ENCODE measurements at regions not wholly inside any gene's neighbourhood (a gene's known extent, or its start where the extent isn't known, plus 50 kb on each side); places are given as distances from the start of the nearest gene placed in this dataset.

DNA sequence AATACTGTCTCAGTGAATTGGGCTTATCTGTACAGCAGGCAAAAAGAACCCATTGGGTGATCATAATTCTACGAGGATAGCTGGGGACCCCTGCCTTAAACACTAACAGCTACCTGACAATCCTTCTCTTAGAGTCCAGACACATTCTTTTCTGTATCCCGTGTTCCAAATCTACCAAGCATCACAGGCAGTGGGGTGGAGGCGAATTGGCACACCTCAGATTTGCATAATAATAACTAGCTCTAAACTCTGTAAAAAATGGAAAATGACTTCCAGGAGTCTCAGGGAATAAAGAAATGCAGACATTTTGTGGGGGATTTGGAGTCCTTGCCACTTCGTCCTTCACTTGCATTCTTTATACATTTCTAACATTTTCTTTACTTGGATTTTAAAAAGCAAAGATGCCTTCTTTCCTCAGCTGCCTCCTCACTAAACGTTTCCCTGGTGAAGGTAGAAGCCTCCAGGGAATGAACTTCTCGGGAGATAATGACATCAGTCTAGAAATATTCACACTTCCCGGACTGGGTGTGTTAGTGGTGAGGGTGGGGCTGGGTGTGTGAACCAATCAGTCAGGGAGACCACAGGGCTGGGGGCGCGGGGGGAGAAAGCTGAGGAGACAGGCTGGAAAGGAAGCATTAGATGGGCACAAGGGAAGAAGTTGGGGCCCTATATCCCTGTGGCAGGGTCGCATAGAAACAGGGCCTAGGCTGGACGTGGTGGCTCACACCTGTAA lies 59.1 kb upstream of the BOD1L2 start:
- ChIA-PET CTCF (no interaction called here), POLR2A (no interaction called here)
- no peak for DNase-seq (ENCODE audit: extremely low spot score)
- TF ChIP-seq ELF4 (IDR thresholded peaks at IDR 0.05) (no peak), CTBP1 (IDR thresholded peaks at IDR 0.05; ENCODE audit: borderline replicate concordance) (no peak), FOXK2 (IDR thresholded peaks at IDR 0.05) (no peak), SP1 (IDR thresholded peaks at IDR 0.05) (no peak), ARNT (IDR thresholded peaks at IDR 0.05) (no peak), TARDBP (IDR thresholded peaks at IDR 0.05) (no peak), FOXA1 (IDR thresholded peaks at IDR 0.05) (no peak), BHLHE40 (IDR thresholded peaks at IDR 0.05; ENCODE audit: borderline replicate concordance) (no peak), FOXM1 (IDR thresholded peaks at IDR 0.05; ENCODE audit: borderline replicate concordance) (no peak), NFRKB (IDR thresholded peaks at IDR 0.05) (no peak), HDGF (IDR thresholded peaks at IDR 0.05; ENCODE audit: borderline replicate concordance) (no peak), L3MBTL2 (conservative IDR thresholded peaks at IDR 0.05) (no peak), ZNF384 (IDR thresholded peaks at IDR 0.05) (no peak), LEF1 (IDR thresholded peaks at IDR 0.05; ENCODE audit: borderline replicate concordance) (no peak), SUZ12 (IDR thresholded peaks at IDR 0.05) (no peak)
- TF ChIP-seq, protein P1, sequence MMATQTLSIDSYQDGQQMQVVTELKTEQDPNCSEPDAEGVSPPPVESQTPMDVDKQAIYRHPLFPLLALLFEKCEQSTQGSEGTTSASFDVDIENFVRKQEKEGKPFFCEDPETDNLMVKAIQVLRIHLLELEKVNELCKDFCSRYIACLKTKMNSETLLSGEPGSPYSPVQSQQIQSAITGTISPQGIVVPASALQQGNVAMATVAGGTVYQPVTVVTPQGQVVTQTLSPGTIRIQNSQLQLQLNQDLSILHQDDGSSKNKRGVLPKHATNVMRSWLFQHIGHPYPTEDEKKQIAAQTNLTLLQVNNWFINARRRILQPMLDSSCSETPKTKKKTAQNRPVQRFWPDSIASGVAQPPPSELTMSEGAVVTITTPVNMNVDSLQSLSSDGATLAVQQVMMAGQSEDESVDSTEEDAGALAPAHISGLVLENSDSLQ (IDR thresholded peaks at IDR 0.05) = no peak

- POLR2A ChIA-PET = no interaction called here
- TF ChIP-seq TARDBP (IDR thresholded peaks at IDR 0.05) (no peak), SUZ12 (IDR thresholded peaks at IDR 0.05) (no peak), BHLHE40 (IDR thresholded peaks at IDR 0.05; ENCODE audit: borderline replicate concordance) (no peak), FOXM1 (IDR thresholded peaks at IDR 0.05; ENCODE audit: borderline replicate concordance) (no peak), L3MBTL2 (conservative IDR thresholded peaks at IDR 0.05) (no peak), FOXA1 (IDR thresholded peaks at IDR 0.05) (no peak), ZNF384 (IDR thresholded peaks at IDR 0.05) (no peak), FOXK2 (IDR thresholded peaks at IDR 0.05) (no peak), LEF1 (IDR thresholded peaks at IDR 0.05; ENCODE audit: borderline replicate concordance) (no peak), HDGF (IDR thresholded peaks at IDR 0.05; ENCODE audit: borderline replicate concordance) (no peak), ELF4 (IDR thresholded peaks at IDR 0.05) (no peak), ARNT (IDR thresholded peaks at IDR 0.05) (no peak), SP1 (IDR thresholded peaks at IDR 0.05) (no peak), NFRKB (IDR thresholded peaks at IDR 0.05) (no peak), CTBP1 (IDR thresholded peaks at IDR 0.05; ENCODE audit: borderline replicate concordance) (no peak)
- TF ChIP-seq, protein P1 (IDR thresholded peaks at IDR 0.05) = no peak
Measured at GRCh38 chr18:57088883-57089282, 58.0 kb upstream of the BOD1L2 start.

DNA sequence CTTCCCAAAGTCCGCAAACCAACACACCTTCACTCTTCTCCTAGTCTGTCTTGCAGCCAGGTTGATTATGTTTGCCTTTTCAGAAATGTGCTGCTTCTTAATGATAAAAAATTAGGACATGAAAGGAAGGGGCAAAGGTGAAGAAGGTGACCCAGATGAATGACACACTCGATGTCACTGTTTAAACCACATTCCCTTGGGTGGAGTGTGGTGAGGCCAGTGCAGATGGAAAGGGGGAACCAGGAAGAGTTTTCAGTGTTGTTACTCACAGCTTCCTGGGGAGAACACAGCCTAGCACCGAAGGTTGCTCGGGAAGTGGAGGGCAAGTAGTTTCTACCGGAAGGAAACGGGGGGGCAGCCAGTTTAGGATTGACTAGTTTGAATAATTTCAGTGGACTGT lies 57.2 kb upstream of the BOD1L2 start:
- POLR2A ChIA-PET = no interaction called here
- TF ChIP-seq FOXM1 (IDR thresholded peaks at IDR 0.05; ENCODE audit: borderline replicate concordance) (no peak), ZNF384 (IDR thresholded peaks at IDR 0.05) (no peak), HDGF (IDR thresholded peaks at IDR 0.05; ENCODE audit: borderline replicate concordance) (no peak), NFRKB (IDR thresholded peaks at IDR 0.05) (no peak), SUZ12 (IDR thresholded peaks at IDR 0.05) (no peak), BHLHE40 (IDR thresholded peaks at IDR 0.05; ENCODE audit: borderline replicate concordance) (no peak), FOXK2 (IDR thresholded peaks at IDR 0.05) (no peak), CTBP1 (IDR thresholded peaks at IDR 0.05; ENCODE audit: borderline replicate concordance) (no peak), FOXA1 (IDR thresholded peaks at IDR 0.05) (no peak), ARNT (IDR thresholded peaks at IDR 0.05) (no peak)
- TF ChIP-seq, protein P1 (IDR thresholded peaks at IDR 0.05) = no peak
- no peak for DNase-seq (ENCODE audit: extremely low spot score)
- CTCF ChIA-PET = no interaction called here

More at GRCh38 chr18:57088883-57089282, 58.0 kb upstream of the BOD1L2 start:
- CTCF ChIA-PET = no interaction called here
- DNase-seq (ENCODE audit: extremely low spot score) = no peak

DNA sequence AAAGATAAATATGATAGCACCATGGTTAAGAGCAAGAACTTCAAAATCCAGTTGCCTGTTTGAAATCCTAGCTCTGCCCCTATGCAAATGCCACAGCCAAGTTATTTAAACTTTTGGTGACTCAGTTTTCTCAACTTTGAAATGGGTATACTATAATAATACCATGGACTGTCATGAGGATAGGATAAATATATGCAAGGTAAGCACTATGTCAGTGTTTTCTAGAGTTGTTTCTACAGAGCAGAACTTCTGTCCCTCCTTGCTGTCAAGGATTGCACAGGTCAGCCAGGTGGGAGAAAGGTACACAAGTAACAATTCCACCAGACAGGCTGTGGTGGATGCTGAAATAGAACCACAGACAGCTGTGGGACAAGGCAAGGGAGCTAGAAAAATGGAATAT lies 55.7 kb upstream of the BOD1L2 start:
- ChIA-PET POLR2A (no interaction called here), CTCF (no interaction called here)
- no peak for DNase-seq (ENCODE audit: extremely low spot score)
- TF ChIP-seq NFRKB (IDR thresholded peaks at IDR 0.05) = no peak
- TF ChIP-seq SP1 (IDR thresholded peaks at IDR 0.05) = no peak
- TF ChIP-seq SUZ12 (IDR thresholded peaks at IDR 0.05) = no peak
- no peak for TF ChIP-seq LEF1 (IDR thresholded peaks at IDR 0.05; ENCODE audit: borderline replicate concordance)
- TF ChIP-seq FOXK2 (IDR thresholded peaks at IDR 0.05) = no peak
- TF ChIP-seq HDGF (IDR thresholded peaks at IDR 0.05; ENCODE audit: borderline replicate concordance) = no peak
- no peak for TF ChIP-seq FOXA1 (IDR thresholded peaks at IDR 0.05)
- no peak for TF ChIP-seq FOXM1 (IDR thresholded peaks at IDR 0.05; ENCODE audit: borderline replicate concordance)
- no peak for TF ChIP-seq L3MBTL2 (conservative IDR thresholded peaks at IDR 0.05)
- no peak for TF ChIP-seq TARDBP (IDR thresholded peaks at IDR 0.05)
- TF ChIP-seq CTBP1 (IDR thresholded peaks at IDR 0.05; ENCODE audit: borderline replicate concordance) = no peak
- TF ChIP-seq ELF4 (IDR thresholded peaks at IDR 0.05) = no peak
- TF ChIP-seq ARNT (IDR thresholded peaks at IDR 0.05) = no peak
- TF ChIP-seq BHLHE40 (IDR thresholded peaks at IDR 0.05; ENCODE audit: borderline replicate concordance) = no peak
- no peak for TF ChIP-seq ZNF384 (IDR thresholded peaks at IDR 0.05)
- TF ChIP-seq, protein P1 (IDR thresholded peaks at IDR 0.05) = no peak

GRCh38 chr18:57094175-57094574 lies 52.7 kb upstream of the BOD1L2 start:
- no peak for TF ChIP-seq FOXM1 (IDR thresholded peaks at IDR 0.05; ENCODE audit: borderline replicate concordance)
- no peak for TF ChIP-seq L3MBTL2 (conservative IDR thresholded peaks at IDR 0.05)
- TF ChIP-seq ELF4 (IDR thresholded peaks at IDR 0.05) = no peak
- TF ChIP-seq CTBP1 (IDR thresholded peaks at IDR 0.05; ENCODE audit: borderline replicate concordance) = no peak
- TF ChIP-seq ZNF384 (IDR thresholded peaks at IDR 0.05) = no peak
- no peak for TF ChIP-seq FOXK2 (IDR thresholded peaks at IDR 0.05)
- TF ChIP-seq LEF1 (IDR thresholded peaks at IDR 0.05; ENCODE audit: borderline replicate concordance) = no peak
- TF ChIP-seq SUZ12 (IDR thresholded peaks at IDR 0.05) = no peak
- TF ChIP-seq BHLHE40 (IDR thresholded peaks at IDR 0.05; ENCODE audit: borderline replicate concordance) = no peak
- no peak for TF ChIP-seq FOXA1 (IDR thresholded peaks at IDR 0.05)
- no peak for TF ChIP-seq HDGF (IDR thresholded peaks at IDR 0.05; ENCODE audit: borderline replicate concordance)
- no peak for TF ChIP-seq SP1 (IDR thresholded peaks at IDR 0.05)
- TF ChIP-seq, protein P1 (IDR thresholded peaks at IDR 0.05) = no peak
- no peak for TF ChIP-seq ARNT (IDR thresholded peaks at IDR 0.05)
- no peak for TF ChIP-seq NFRKB (IDR thresholded peaks at IDR 0.05)
- no peak for TF ChIP-seq TARDBP (IDR thresholded peaks at IDR 0.05)
- POLR2A ChIA-PET = interaction anchor here (0.6 kb wide), 1 partner anchor 13 kb away, joined by 3 read pairs; no protein-coding TSS in a partner anchor

More at GRCh38 chr18:57094175-57094574, 52.7 kb upstream of the BOD1L2 start:
- CTCF ChIA-PET = no interaction called here
- no peak for DNase-seq (ENCODE audit: extremely low spot score)

Measured in HEK293T (cell line).